ENCODE measurements at regions not wholly inside any gene's neighbourhood (a gene's known extent, or its start where the extent isn't known, plus 50 kb on each side); places are given as distances from the start of the nearest gene placed in this dataset.
"Not testable (repeated sequence)": the region's sequence is repeated elsewhere in the genome, so short reads cannot be mapped to it uniquely, and the experiment has no call there.

GRCh38 chr2:37759989-37760388 lies 88.5 kb upstream of the CDC42EP3 start:
- DNase-seq: not testable (repeated sequence)

DNA sequence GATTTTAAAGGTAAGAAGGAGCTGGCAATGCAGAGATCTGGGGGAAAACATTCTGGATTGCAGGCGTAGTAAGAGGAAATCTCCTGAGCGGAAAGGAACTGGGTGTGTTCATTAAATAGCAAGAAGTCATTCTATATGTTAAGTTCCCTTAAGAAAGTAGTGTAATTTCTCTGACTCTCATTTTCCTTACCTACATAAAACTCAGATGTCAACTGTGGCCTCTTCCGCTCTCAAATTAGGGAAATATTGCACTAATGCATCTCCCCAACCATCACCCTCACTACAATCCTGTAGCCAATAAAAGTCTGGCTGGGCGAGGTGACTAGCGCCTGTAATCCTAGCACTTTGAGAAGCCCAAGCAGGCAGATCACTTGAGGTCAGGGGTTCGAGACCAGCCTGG lies 89.0 kb upstream of the CDC42EP3 start:
- DNase-seq: no peak

- not testable (repeated sequence) for DNase-seq
These were observed 90.8 kb upstream of the CDC42EP3 start for GRCh38 chr2:37762281-37762680.

DNA sequence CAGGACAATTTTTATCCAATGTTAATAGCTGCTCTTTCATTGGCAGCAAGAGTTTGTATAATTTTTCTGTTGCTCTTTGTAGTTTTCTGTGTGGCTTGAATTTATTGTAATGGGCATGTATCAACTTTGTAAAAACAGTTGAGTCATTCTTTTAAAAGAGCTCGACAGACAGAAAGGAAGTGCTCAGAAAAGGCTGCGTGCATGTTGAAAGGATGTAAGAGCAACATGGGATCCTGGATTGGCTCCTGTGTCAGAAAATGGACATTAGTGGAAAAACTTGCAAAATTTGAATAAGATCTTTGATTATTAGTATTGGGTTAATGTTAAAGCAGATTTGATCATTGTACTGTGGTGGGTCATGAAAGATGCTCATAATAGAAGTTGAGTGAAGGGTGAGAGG lies 93.3 kb upstream of the CDC42EP3 start:
- DNase-seq: no peak

- DNase-seq: no peak
These were observed 94.7 kb upstream of the CDC42EP3 start for GRCh38 chr2:37766106-37766505.

- no peak for DNase-seq
These were observed 95.6 kb upstream of the CDC42EP3 start for GRCh38 chr2:37767046-37767445.

GRCh38 chr2:37767959-37768925 lies 96.8 kb upstream of the CDC42EP3 start:
- no peak for DNase-seq

- DNase-seq: no peak
These were observed 98.1 kb upstream of the CDC42EP3 start for GRCh38 chr2:37769551-37769950.

- peak; percentile 8 for DNase-seq
These were observed 99.4 kb upstream of the CDC42EP3 start for GRCh38 chr2:37770797-37771196.

DNA sequence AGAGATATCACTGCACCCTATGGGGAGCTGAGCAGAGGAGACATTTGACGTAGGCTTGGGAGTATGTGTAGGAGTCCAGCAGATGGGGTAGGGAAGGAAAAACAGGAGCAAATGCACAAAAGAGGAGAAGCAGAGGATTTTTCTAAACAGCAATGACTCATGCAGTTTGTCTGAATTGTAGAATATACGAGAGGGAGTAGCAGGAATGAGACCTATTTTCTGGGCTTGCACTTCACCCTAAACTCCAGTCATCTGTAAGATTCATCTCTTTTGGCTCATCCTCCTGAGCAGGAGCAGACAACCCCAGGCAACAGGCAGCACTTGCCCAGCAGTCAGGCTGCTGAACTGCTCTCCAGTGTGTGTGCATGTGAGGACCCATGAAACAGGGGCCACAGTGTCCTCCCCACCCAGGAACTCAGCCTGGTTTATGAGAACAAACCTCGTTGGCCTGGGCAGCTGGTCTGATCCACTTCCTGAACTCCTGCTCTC lies 100.2 kb upstream of the CDC42EP3 start:
- peak; percentile 34 for DNase-seq

- DNase-seq: peak; percentile 51
These were observed 102.1 kb upstream of the CDC42EP3 start for GRCh38 chr2:37773371-37774130.

DNA sequence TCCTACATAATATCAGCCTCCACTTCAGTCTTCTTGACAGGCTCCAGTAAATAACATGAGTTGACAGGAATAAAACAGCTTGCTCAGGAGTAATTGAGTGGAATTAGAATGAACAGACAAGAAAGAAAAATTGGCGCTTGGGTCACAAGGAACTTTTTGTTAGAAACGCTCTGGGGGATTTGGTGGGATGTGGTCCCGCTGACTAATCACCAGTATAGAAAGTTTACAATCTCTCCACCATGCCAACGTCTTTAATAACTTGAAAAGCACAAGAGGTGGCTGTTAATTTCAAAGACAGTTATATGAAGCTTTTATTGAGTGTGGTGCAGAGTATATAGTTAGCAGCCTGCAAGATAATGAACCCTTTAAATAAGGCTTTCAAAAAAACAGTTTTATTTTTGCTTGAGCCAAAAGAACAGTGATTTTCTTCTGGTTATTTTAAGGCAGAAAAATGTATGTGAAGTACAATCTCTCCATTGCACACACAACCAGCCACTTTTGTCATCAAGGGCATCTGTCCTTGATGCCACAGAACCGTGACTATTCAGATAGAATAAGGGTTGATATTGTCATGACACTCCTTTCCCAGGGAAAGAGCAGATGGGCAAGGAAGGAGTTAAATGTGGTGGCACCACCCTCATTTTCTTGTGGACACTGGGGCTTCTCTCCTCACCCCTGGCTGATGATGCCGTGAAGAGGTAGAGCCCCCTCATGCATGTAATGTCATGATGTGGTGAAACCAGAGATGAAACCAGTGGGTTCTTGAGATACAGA lies 102.9 kb upstream of the CDC42EP3 start:
- peak; percentile 57 for DNase-seq

DNA sequence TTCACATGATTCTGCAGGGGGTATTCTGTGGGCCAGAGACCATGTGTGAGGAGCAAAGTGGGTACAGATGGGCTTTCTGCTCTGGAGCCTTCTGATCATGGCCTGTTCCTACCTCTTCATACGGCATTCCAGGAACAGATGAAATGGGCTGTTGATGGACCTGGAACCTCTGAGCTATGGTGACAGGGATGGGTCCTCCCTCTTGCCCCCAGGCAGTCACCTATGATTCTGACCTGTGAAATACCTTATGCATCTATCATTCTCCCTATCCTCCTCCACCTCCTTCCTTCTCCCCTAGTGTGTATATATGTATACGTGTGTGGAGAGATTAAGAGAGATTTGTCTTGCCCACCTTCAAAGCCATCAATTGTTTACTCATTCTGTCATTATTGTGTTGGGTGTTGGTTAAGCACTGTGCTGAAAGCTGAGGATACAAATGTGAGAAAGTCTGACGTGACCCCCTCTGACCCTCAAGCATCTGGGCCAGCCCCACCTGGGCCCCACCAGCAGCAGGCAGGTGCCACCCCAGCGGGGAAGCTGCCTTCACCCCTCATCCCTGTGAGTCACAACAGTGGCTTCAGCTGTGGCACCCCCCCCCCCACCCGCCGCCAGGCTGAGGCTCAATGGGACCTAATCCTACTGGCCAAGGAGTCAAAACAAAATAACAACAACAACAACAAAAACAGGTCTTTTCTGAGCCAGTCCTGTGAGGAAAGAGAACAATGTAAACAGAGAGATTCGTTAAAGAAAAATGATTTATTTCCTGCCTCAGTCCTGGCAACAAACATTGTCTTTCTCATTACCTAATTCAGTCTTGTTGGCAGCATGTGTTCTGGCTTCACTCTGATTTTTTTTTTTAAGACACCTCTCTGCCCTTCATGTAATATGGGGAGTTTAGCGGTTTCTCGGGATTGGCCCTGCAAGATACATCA lies 103.8 kb upstream of the CDC42EP3 start:
- peak; percentile 51 for DNase-seq

- peak; percentile 41 for DNase-seq
These were observed 104.4 kb upstream of the CDC42EP3 start for GRCh38 chr2:37775908-37776250.

DNA sequence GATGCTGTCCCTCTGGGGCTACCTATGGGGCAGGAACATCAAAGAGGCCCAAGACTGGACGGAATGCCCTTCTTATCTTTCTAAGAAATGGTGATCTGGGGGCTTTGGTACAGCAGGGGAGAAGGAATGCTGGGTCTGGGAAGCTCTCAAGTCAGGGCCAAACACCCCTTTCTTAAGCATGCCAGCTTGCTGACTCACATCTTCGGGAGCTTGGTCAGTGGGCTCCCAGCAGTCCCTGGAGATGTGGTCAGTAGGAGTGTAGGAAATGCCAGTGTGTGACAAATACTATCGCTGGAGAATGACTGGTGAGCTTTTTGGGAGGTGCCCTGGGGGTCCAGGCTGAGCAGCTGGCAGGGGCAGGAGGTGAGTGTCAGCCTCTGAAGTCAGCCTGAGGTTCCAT lies 105.0 kb upstream of the CDC42EP3 start:
- no peak for DNase-seq

GRCh38 chr2:37779139-37779538 lies 107.7 kb upstream of the CDC42EP3 start:
- DNase-seq: no peak

GRCh38 chr2:37779611-37780386 lies 108.4 kb upstream of the CDC42EP3 start:
- no peak for DNase-seq

- DNase-seq: no peak
These were observed 108.9 kb upstream of the CDC42EP3 start for GRCh38 chr2:37780387-37780676.

GRCh38 chr2:37781028-37781427 lies 109.6 kb upstream of the CDC42EP3 start:
- peak; percentile 45 for DNase-seq

DNA sequence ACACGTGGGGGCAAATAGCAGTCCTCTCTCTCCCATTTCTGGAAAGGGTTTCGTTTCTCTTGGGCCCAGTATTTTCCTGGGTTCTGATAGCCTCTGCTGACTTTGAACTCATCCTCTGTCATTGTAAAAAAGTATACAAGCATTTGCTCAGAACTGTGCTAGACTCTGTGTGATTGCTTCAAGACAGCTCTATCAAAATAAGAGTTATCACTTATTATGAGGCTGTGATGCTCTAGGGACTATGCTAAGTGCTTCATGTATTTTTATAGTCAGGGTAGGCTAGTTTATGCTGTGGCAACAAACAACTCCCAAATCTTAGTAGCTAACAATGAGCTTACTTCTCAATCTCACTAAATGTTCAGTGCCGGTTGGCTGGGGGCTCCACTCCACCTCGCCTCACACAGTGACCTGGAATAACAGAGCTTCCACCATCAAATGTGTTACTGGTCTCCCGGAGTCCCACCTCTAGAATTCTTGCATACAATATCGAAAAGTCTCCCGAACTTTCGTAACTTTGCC lies 110.8 kb upstream of the CDC42EP3 start:
- no peak for DNase-seq
